Nephron progenitor cell (in vitro differentiated cells): ENCODE measurements at regions not wholly inside any gene's neighbourhood (a gene's known extent, or its start where the extent isn't known, plus 50 kb on each side); places are given as distances from the start of the nearest gene placed in this dataset.

Experiments
- DNase-seq: peaks from one replicate; pipeline ENCODE4 v3.0.0; 2021
- H3K27ac Mint-ChIP-seq: 2 replicates; pipeline ENCODE4 v1.8.0; 2021; ENCODE audit warnings: mild to moderate bottlenecking, moderate library complexity, mixed read lengths
- H3K27me3 Mint-ChIP-seq: 2 replicates; pipeline ENCODE4 v1.8.0; 2021; ENCODE audit warnings: mild to moderate bottlenecking, low read depth, mixed read lengths; ENCODE audit not compliant: poor library complexity
- H3K36me3 Mint-ChIP-seq: 2 replicates; pipeline ENCODE4 v1.8.0; 2021; ENCODE audit warnings: low read depth, mixed read lengths
- H3K4me1 Mint-ChIP-seq: 2 replicates; pipeline ENCODE4 v1.8.0; 2021; ENCODE audit warnings: mixed read lengths
- H3K4me3 Mint-ChIP-seq: 2 replicates; pipeline ENCODE4 v1.8.0; 2021; ENCODE audit warnings: mild to moderate bottlenecking, moderate library complexity, mixed read lengths
- H3K9me3 Mint-ChIP-seq: 2 replicates; pipeline ENCODE4 v1.8.0; 2021; ENCODE audit warnings: mild to moderate bottlenecking, moderate library complexity, mixed read lengths
- CTCF ChIP-seq: fragments of 200-600 bp; sonication (generic); IDR thresholded peaks from 2 replicates; pipeline ENCODE4 v1.5.0; 2021; ENCODE audit warnings: antibody characterized with exemption

DNA sequence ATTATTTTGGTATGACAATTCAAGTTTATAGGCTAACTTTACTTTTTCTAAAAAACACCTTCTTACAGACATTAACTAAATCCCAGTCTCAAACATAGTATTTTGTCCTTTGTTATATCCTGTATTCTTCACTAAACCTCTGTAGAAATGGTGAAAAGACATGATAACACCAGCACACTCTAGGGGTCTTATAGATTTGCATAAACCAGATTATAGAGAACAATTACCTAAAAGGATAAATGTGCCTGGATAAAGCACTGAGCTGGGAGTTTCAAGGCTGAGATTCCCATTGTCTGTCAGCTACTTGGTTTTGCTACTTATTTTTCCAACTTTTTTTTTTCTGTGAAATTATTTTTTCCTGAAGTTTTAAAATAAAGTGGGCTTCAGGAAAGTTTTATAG, 1288.6 kb upstream of the TMPRSS15 start:
- no peak overlapping the region for H3K27ac Mint-ChIP-seq
- DNase-seq = no peak
- no peaks in the 10 kb centered on the region for H3K36me3 Mint-ChIP-seq
- H3K4me3 Mint-ChIP-seq = no peak overlapping the region
- H3K27me3 Mint-ChIP-seq = no peaks in the 10 kb centered on the region
- TF ChIP-seq CTCF = no peak
- no peaks in the 10 kb centered on the region for H3K9me3 Mint-ChIP-seq
- H3K4me1 Mint-ChIP-seq = no peaks in the 10 kb centered on the region

GRCh38 chr21:19695796-19696195, 1292.2 kb upstream of the TMPRSS15 start:
- no peak overlapping the region for H3K27ac Mint-ChIP-seq
- no peaks in the 10 kb centered on the region for H3K36me3 Mint-ChIP-seq
- no peaks in the 10 kb centered on the region for H3K4me1 Mint-ChIP-seq

DNA sequence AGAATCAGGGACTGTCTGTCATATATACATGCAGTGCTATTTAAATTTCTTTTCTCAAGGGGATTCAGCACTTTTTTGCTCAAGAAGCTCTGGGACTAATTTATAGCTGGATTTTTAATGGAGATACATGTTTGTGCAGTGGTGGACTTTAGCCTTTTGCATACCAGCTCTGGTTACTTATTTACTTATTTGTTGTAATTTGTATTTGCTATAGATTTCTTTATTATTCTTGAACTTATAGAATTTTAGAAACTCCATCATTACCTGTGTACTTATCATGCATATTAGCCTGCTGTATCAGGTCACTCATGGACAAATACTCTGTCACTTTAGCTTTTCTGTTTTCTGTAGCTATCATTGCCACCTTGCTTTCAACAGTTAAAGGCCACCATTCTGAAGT, 1296.9 kb upstream of the TMPRSS15 start:
- Mint-ChIP-seq H3K27ac (no peak overlapping the region), H3K9me3 (peaks cover 1% of the 10 kb centered on the region), H3K27me3 (no peaks in the 10 kb centered on the region), H3K4me3 (no peak overlapping the region), H3K36me3 (no peaks in the 10 kb centered on the region), H3K4me1 (no peaks in the 10 kb centered on the region)
- no peak for TF ChIP-seq CTCF
- no peak for DNase-seq

More at GRCh38 chr21:19695796-19696195, 1292.2 kb upstream of the TMPRSS15 start:
- Mint-ChIP-seq H3K9me3 (no peaks in the 10 kb centered on the region), H3K27me3 (no peaks in the 10 kb centered on the region), H3K4me3 (no peak overlapping the region)
- TF ChIP-seq CTCF = no peak
- no peak for DNase-seq

DNA sequence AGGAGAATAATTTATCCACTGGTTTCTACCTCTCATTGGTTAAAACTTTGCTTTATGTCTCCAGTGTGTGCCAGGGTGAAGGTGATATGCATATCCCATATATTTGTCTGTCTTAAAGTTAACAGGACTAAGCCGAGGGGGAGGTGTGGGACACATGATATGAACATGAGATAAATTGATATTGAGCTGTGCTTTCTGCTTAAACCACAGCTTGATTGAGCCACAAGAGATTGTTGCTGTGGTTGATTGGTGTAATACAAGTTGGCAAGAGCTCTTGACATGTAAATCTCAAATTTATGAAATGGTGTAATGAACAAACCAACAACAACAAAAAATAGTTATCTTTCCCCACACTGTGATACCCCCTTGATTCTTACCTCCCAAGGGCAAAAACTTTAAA, 1295.5 kb upstream of the NCAM2 start:
- Mint-ChIP-seq H3K36me3 (no peaks in the 10 kb centered on the region), H3K27ac (no peak overlapping the region), H3K9me3 (peaks cover 11% of the 10 kb centered on the region), H3K4me1 (no peaks in the 10 kb centered on the region), H3K27me3 (no peaks in the 10 kb centered on the region), H3K4me3 (no peak overlapping the region)
- no peak for DNase-seq
- TF ChIP-seq CTCF = no peak

GRCh38 chr21:19704832-19705231, 1293.4 kb upstream of the NCAM2 start:
- H3K27me3 Mint-ChIP-seq = no peaks in the 10 kb centered on the region
- no peaks in the 10 kb centered on the region for H3K36me3 Mint-ChIP-seq
- no peaks in the 10 kb centered on the region for H3K4me1 Mint-ChIP-seq
- H3K9me3 Mint-ChIP-seq = peaks cover 19% of the 10 kb centered on the region
- no peak overlapping the region for H3K4me3 Mint-ChIP-seq
- no peak overlapping the region for H3K27ac Mint-ChIP-seq
- DNase-seq = no peak
- TF ChIP-seq CTCF = no peak

GRCh38 chr21:19712441-19712840, 1285.8 kb upstream of the NCAM2 start:
- Mint-ChIP-seq H3K27me3 (no peaks in the 10 kb centered on the region), H3K9me3 (peaks cover 8% of the 10 kb centered on the region), H3K27ac (no peak overlapping the region), H3K4me1 (no peaks in the 10 kb centered on the region), H3K36me3 (no peaks in the 10 kb centered on the region), H3K4me3 (no peak overlapping the region)
- DNase-seq = no peak
- TF ChIP-seq CTCF = no peak
